Breast epithelium (tissue), 4 donors: ENCODE measurements at regions not wholly inside any gene's neighbourhood (a gene's known extent, or its start where the extent isn't known, plus 50 kb on each side); places are given as distances from the start of the nearest gene placed in this dataset.

Experiments
- DNase-seq, 2 donors: peaks; one replicate each; pipeline ENCODE4 v3.0.0-alpha.2; 2019; ENCODE audit warnings: low spot score in 2 of 2
- H3K27ac ChIP-seq, 2 donors: fragments of 200-600 bp; sonication (generic) in 1 of 2; one replicate each; pipeline ENCODE4 v1.5.1; 2016 to 2019; ENCODE audit warnings: mild to moderate bottlenecking in 1 of 2
- H3K27me3 ChIP-seq, 2 donors: fragments of 200-600 bp; sonication (generic) in 1 of 2; one replicate each; pipeline versions ENCODE4 v1.5.1 to v1.6.0; 2017 to 2019; ENCODE audit warnings: control low read depth in 1 of 2, mild to moderate bottlenecking in 1 of 2
- H3K36me3 ChIP-seq: fragments of 200-600 bp; one replicate; pipeline ENCODE4 v1.5.1; 2019
- H3K4me1 ChIP-seq, 2 donors: fragments of 200-600 bp; sonication (generic); one replicate each; pipeline ENCODE4 v1.5.1; 2016 to 2019; ENCODE audit warnings: control low read depth in 1 of 2
- H3K4me3 ChIP-seq, 3 donors: fragments of 200-600 bp; sonication (generic); 1 replicate in 2 of 3; 2 replicates in 1 of 3; pipeline ENCODE4 v1.5.1; 2016 to 2019; ENCODE audit warnings: mild to moderate bottlenecking in 3 of 3, moderate library complexity in 2 of 3
- H3K9me3 ChIP-seq, 2 donors: fragments of 200-600 bp; sonication (generic) in 1 of 2; one replicate each; pipeline ENCODE4 v1.5.1; 2016 to 2019; ENCODE audit warnings: control low read depth in 1 of 2
- CTCF ChIP-seq, 3 donors: fragments of 450-650 bp; IDR thresholded peaks; one replicate each; pipeline ENCODE4 v1.5.1; 2016 to 2017; ENCODE audit warnings: antibody characterized with exemption in 3 of 3, mild to moderate bottlenecking in 3 of 3, moderate library complexity in 3 of 3
- POLR2A ChIP-seq: fragments of 450-650 bp; IDR thresholded peaks from one replicate; pipeline ENCODE4 v1.6.1; 2016; ENCODE audit warnings: antibody characterized with exemption, mild to moderate bottlenecking, moderate library complexity
- POLR2AphosphoS5 ChIP-seq, 3 donors: sonication (generic); formaldehyde crosslinking; IDR thresholded peaks; one replicate each; pipeline ENCODE4 v1.6.1; 2017; ENCODE audit warnings: antibody characterized with exemption in 3 of 3
- intact Hi-C: fragments of 100-400 bp; cut with DNase I; formaldehyde crosslinking; loops from one replicate; pipeline ENCODE4 v1.15.1; 2023; ENCODE audit warnings: low total_unique reads

GRCh38 chr11:134780486-134781147, 368.6 kb upstream of the B3GAT1 start:
- Histone ChIP-seq H3K27ac (no peak overlapping the region), H3K9me3 (no peaks in the 10 kb centered on the region), H3K27me3 (no peaks in the 10 kb centered on the region), H3K4me1 (no peaks in the 10 kb centered on the region), H3K36me3 (no peaks in the 10 kb centered on the region), H3K4me3 (no peak overlapping the region)
- TF ChIP-seq CTCF (IDR thresholded peaks at IDR 0.05): no peak
- no peak for TF ChIP-seq POLR2A
- TF ChIP-seq POLR2AphosphoS5 (IDR thresholded peaks at IDR 0.05): no peak
- intact Hi-C loops: no loop called here
- no peak for DNase-seq

- DNase-seq: no peak
- Histone ChIP-seq H3K9me3 (no peaks in the 10 kb centered on the region), H3K36me3 (no peaks in the 10 kb centered on the region), H3K4me3 (no peak overlapping the region), H3K27me3 (no peaks in the 10 kb centered on the region), H3K27ac (no peak overlapping the region), H3K4me1 (no peaks in the 10 kb centered on the region)
- TF ChIP-seq CTCF (IDR thresholded peaks at IDR 0.05) (no peak), POLR2AphosphoS5 (IDR thresholded peaks at IDR 0.05) (no peak), POLR2A (no peak)
- intact Hi-C loops: no loop called here
These were observed 367.1 kb upstream of the B3GAT1 start for GRCh38 chr11:134779179-134779578.

GRCh38 chr11:134768463-134768862, 356.4 kb upstream of the B3GAT1 start:
- no peak for TF ChIP-seq POLR2AphosphoS5 (IDR thresholded peaks at IDR 0.05)
- no peak for TF ChIP-seq POLR2A
- no peak for TF ChIP-seq CTCF (IDR thresholded peaks at IDR 0.05)
- Histone ChIP-seq H3K36me3 (no peaks in the 10 kb centered on the region), H3K4me1 (no peaks in the 10 kb centered on the region), H3K4me3 (no peak overlapping the region), H3K9me3 (peaks cover 0 to 19% of the 10 kb centered on the region in 2 donors), H3K27ac (no peak overlapping the region), H3K27me3 (no peaks in the 10 kb centered on the region)
- DNase-seq: no peak
- intact Hi-C loops: no loop called here

- TF ChIP-seq CTCF (IDR thresholded peaks at IDR 0.05) (no peak), POLR2AphosphoS5 (IDR thresholded peaks at IDR 0.05) (no peak), POLR2A (no peak)
- DNase-seq: no peak
- H3K27ac ChIP-seq: no peak overlapping the region
- peaks cover 0 to 19% of the 10 kb centered on the region in 2 donors for H3K9me3 ChIP-seq
- H3K36me3 ChIP-seq: no peaks in the 10 kb centered on the region
- H3K27me3 ChIP-seq: no peaks in the 10 kb centered on the region
- H3K4me3 ChIP-seq: no peak overlapping the region
- no peaks in the 10 kb centered on the region for H3K4me1 ChIP-seq
- intact Hi-C loops: no loop called here
These were observed 353.5 kb upstream of the B3GAT1 start for GRCh38 chr11:134765565-134765964.

- H3K27me3 ChIP-seq: no peaks in the 10 kb centered on the region
- H3K36me3 ChIP-seq: no peaks in the 10 kb centered on the region
- TF ChIP-seq POLR2AphosphoS5 (IDR thresholded peaks at IDR 0.05) (no peak), CTCF (IDR thresholded peaks at IDR 0.05) (no peak), POLR2A (no peak)
- no peak overlapping the region for H3K4me3 ChIP-seq
- H3K9me3 ChIP-seq: peaks cover 0 to 19% of the 10 kb centered on the region in 2 donors
- intact Hi-C loops: no loop called here
- no peak overlapping the region for H3K27ac ChIP-seq
- no peak for DNase-seq
- H3K4me1 ChIP-seq: no peaks in the 10 kb centered on the region
These were observed 352.9 kb upstream of the B3GAT1 start for GRCh38 chr11:134764966-134765365.
